ENCODE measurements at regions not wholly inside any gene's neighbourhood (a gene's known extent, or its start where the extent isn't known, plus 50 kb on each side); places are given as distances from the start of the nearest gene placed in this dataset.

- TF ChIP-seq CTCF (IDR thresholded peaks at IDR 0.05; ENCODE audit: low read length) (no peak), EZH2 (optimal IDR thresholded peaks at IDR 0.05; ENCODE audit: low read depth, low read length) (no peak)
Observed at GRCh38 chr10:83272666-83273434, 866.5 kb upstream of the GHITM start.

All from MM.1S (cell line).